ENCODE measurements at regions not wholly inside any gene's neighbourhood (a gene's known extent, or its start where the extent isn't known, plus 50 kb on each side); places are given as distances from the start of the nearest gene placed in this dataset.
A peak's percentile ranks its signal among the peaks of the same experiment; 100 is the strongest.

- H3K27me3 ChIP-seq (ENCODE audit: control insufficient read depth in 1 of 2, insufficient read depth in 2 of 2, low read length in 2 of 2), result no peaks in the 10 kb centered on the region
- H3K4me1 ChIP-seq (ENCODE audit: insufficient read depth, low read length), result peaks cover 22% of the 10 kb centered on the region
- no peaks in the 10 kb centered on the region for H3K9me3 ChIP-seq (ENCODE audit: low read length)
- H3K4me3 ChIP-seq (ENCODE audit: low read depth in 1 of 2, low read length in 2 of 2), result no peak overlapping the region
- no peak overlapping the region for H3K9ac ChIP-seq (ENCODE audit: low read length)
- H3K36me3 ChIP-seq (ENCODE audit: insufficient read depth, low read length), result no peaks in the 10 kb centered on the region
- no peak overlapping the region for H3K27ac ChIP-seq (ENCODE audit: low read depth, low read length)
Observed at GRCh38 chr3:150170852-150171520, 200.3 kb upstream of the PFN2 start.

- H3K9ac ChIP-seq (ENCODE audit: low read length), result no peak overlapping the region
- H3K4me1 ChIP-seq (ENCODE audit: insufficient read depth, low read length), result peaks cover 22% of the 10 kb centered on the region
- no peak overlapping the region for H3K27ac ChIP-seq (ENCODE audit: low read depth, low read length)
Observed at GRCh38 chr3:150169330-150169940, 198.7 kb upstream of the PFN2 start.

GRCh38 chr3:150168698-150169097 lies 198.0 kb upstream of the PFN2 start:
- Histone ChIP-seq H3K27ac (ENCODE audit: low read depth, low read length) (no peak overlapping the region), H3K27me3 (ENCODE audit: control insufficient read depth in 1 of 2, insufficient read depth in 2 of 2, low read length in 2 of 2) (no peaks in the 10 kb centered on the region), H3K9ac (ENCODE audit: low read length) (no peak overlapping the region), H3K9me3 (ENCODE audit: low read length) (no peaks in the 10 kb centered on the region), H3K36me3 (ENCODE audit: insufficient read depth, low read length) (no peaks in the 10 kb centered on the region), H3K4me3 (ENCODE audit: low read depth in 1 of 2, low read length in 2 of 2) (no peak overlapping the region), H3K4me1 (ENCODE audit: insufficient read depth, low read length) (peaks cover 22% of the 10 kb centered on the region)

More at GRCh38 chr3:150169330-150169940, 198.7 kb upstream of the PFN2 start:
- Histone ChIP-seq H3K4me3 (ENCODE audit: low read depth in 1 of 2, low read length in 2 of 2) (no peak overlapping the region), H3K27me3 (ENCODE audit: control insufficient read depth in 1 of 2, insufficient read depth in 2 of 2, low read length in 2 of 2) (no peaks in the 10 kb centered on the region), H3K9me3 (ENCODE audit: low read length) (no peaks in the 10 kb centered on the region), H3K36me3 (ENCODE audit: insufficient read depth, low read length) (no peaks in the 10 kb centered on the region)

GRCh38 chr3:150165396-150166094 lies 194.8 kb upstream of the PFN2 start:
- H3K36me3 ChIP-seq (ENCODE audit: insufficient read depth, low read length), result no peaks in the 10 kb centered on the region
- no peak overlapping the region for H3K27ac ChIP-seq (ENCODE audit: low read depth, low read length)
- H3K27me3 ChIP-seq (ENCODE audit: control insufficient read depth in 1 of 2, insufficient read depth in 2 of 2, low read length in 2 of 2), result no peaks in the 10 kb centered on the region
- H3K9me3 ChIP-seq (ENCODE audit: low read length), result no peaks in the 10 kb centered on the region
- no peak overlapping the region for H3K4me3 ChIP-seq (ENCODE audit: low read depth in 1 of 2, low read length in 2 of 2)
- H3K9ac ChIP-seq (ENCODE audit: low read length), result no peak overlapping the region
- H3K4me1 ChIP-seq (ENCODE audit: insufficient read depth, low read length), result peaks cover 11% of the 10 kb centered on the region

GRCh38 chr3:150161011-150161410 lies 190.3 kb upstream of the PFN2 start:
- H3K4me3 ChIP-seq (ENCODE audit: low read depth in 1 of 2, low read length in 2 of 2), result no peak overlapping the region
- H3K27me3 ChIP-seq (ENCODE audit: control insufficient read depth in 1 of 2, insufficient read depth in 2 of 2, low read length in 2 of 2), result no peaks in the 10 kb centered on the region
- no peaks in the 10 kb centered on the region for H3K9me3 ChIP-seq (ENCODE audit: low read length)
- no peaks in the 10 kb centered on the region for H3K4me1 ChIP-seq (ENCODE audit: insufficient read depth, low read length)
- H3K36me3 ChIP-seq (ENCODE audit: insufficient read depth, low read length), result no peaks in the 10 kb centered on the region
- no peak overlapping the region for H3K9ac ChIP-seq (ENCODE audit: low read length)
- H3K27ac ChIP-seq (ENCODE audit: low read depth, low read length), result no peak overlapping the region

- H3K4me1 ChIP-seq (ENCODE audit: insufficient read depth, low read length), result no peaks in the 10 kb centered on the region
- H3K27ac ChIP-seq (ENCODE audit: low read depth, low read length), result no peak overlapping the region
- H3K4me3 ChIP-seq (ENCODE audit: low read depth in 1 of 2, low read length in 2 of 2), result no peak overlapping the region
- H3K36me3 ChIP-seq (ENCODE audit: insufficient read depth, low read length), result no peaks in the 10 kb centered on the region
- H3K9ac ChIP-seq (ENCODE audit: low read length), result no peak overlapping the region
- H3K9me3 ChIP-seq (ENCODE audit: low read length), result no peaks in the 10 kb centered on the region
- H3K27me3 ChIP-seq (ENCODE audit: control insufficient read depth in 1 of 2, insufficient read depth in 2 of 2, low read length in 2 of 2), result no peaks in the 10 kb centered on the region
Observed at GRCh38 chr3:150158943-150159625, 188.4 kb upstream of the PFN2 start.

GRCh38 chr3:150152567-150152966 lies 181.9 kb upstream of the PFN2 start:
- Histone ChIP-seq H3K9me3 (ENCODE audit: low read length) (no peaks in the 10 kb centered on the region), H3K27me3 (ENCODE audit: control insufficient read depth in 1 of 2, insufficient read depth in 2 of 2, low read length in 2 of 2) (no peaks in the 10 kb centered on the region), H3K9ac (ENCODE audit: low read length) (no peak overlapping the region), H3K4me3 (ENCODE audit: low read depth in 1 of 2, low read length in 2 of 2) (no peak overlapping the region), H3K36me3 (ENCODE audit: insufficient read depth, low read length) (no peaks in the 10 kb centered on the region), H3K4me1 (ENCODE audit: insufficient read depth, low read length) (peaks cover 14% of the 10 kb centered on the region), H3K27ac (ENCODE audit: low read depth, low read length) (no peak overlapping the region)

- H3K9me3 ChIP-seq (ENCODE audit: low read length), result no peaks in the 10 kb centered on the region
- peaks cover 25% of the 10 kb centered on the region for H3K4me1 ChIP-seq (ENCODE audit: insufficient read depth, low read length)
- H3K36me3 ChIP-seq (ENCODE audit: insufficient read depth, low read length), result no peaks in the 10 kb centered on the region
- no peak overlapping the region for H3K27ac ChIP-seq (ENCODE audit: low read depth, low read length)
- no peaks in the 10 kb centered on the region for H3K27me3 ChIP-seq (ENCODE audit: control insufficient read depth in 1 of 2, insufficient read depth in 2 of 2, low read length in 2 of 2)
- no peak overlapping the region for H3K9ac ChIP-seq (ENCODE audit: low read length)
- H3K4me3 ChIP-seq (ENCODE audit: low read depth in 1 of 2, low read length in 2 of 2), result no peak overlapping the region
Observed at GRCh38 chr3:150150633-150151032, 179.9 kb upstream of the PFN2 start.

GRCh38 chr3:150149651-150150051 lies 179.0 kb upstream of the PFN2 start:
- H3K36me3 ChIP-seq (ENCODE audit: insufficient read depth, low read length), result no peaks in the 10 kb centered on the region
- H3K9me3 ChIP-seq (ENCODE audit: low read length), result no peaks in the 10 kb centered on the region
- H3K27ac ChIP-seq (ENCODE audit: low read depth, low read length), result no peak overlapping the region
- H3K9ac ChIP-seq (ENCODE audit: low read length), result no peak overlapping the region
- peaks cover 29% of the 10 kb centered on the region for H3K4me1 ChIP-seq (ENCODE audit: insufficient read depth, low read length)
- H3K27me3 ChIP-seq (ENCODE audit: control insufficient read depth in 1 of 2, insufficient read depth in 2 of 2, low read length in 2 of 2), result no peaks in the 10 kb centered on the region
- no peak overlapping the region for H3K4me3 ChIP-seq (ENCODE audit: low read depth in 1 of 2, low read length in 2 of 2)

GRCh38 chr3:150148227-150148626 lies 177.5 kb upstream of the PFN2 start:
- Histone ChIP-seq H3K4me1 (ENCODE audit: insufficient read depth, low read length) (peaks cover 29% of the 10 kb centered on the region), H3K4me3 (ENCODE audit: low read depth in 1 of 2, low read length in 2 of 2) (no peak overlapping the region), H3K27ac (ENCODE audit: low read depth, low read length) (peak overlapping the region; percentile 53), H3K9me3 (ENCODE audit: low read length) (no peaks in the 10 kb centered on the region), H3K27me3 (ENCODE audit: control insufficient read depth in 1 of 2, insufficient read depth in 2 of 2, low read length in 2 of 2) (no peaks in the 10 kb centered on the region), H3K9ac (ENCODE audit: low read length) (no peak overlapping the region), H3K36me3 (ENCODE audit: insufficient read depth, low read length) (no peaks in the 10 kb centered on the region)

- Histone ChIP-seq H3K4me3 (ENCODE audit: low read depth in 1 of 2, low read length in 2 of 2) (no peak overlapping the region), H3K4me1 (ENCODE audit: insufficient read depth, low read length) (peaks cover 29% of the 10 kb centered on the region), H3K27ac (ENCODE audit: low read depth, low read length) (peak overlapping the region; percentile 53), H3K9ac (ENCODE audit: low read length) (peak overlapping the region; percentile 19), H3K27me3 (ENCODE audit: control insufficient read depth in 1 of 2, insufficient read depth in 2 of 2, low read length in 2 of 2) (no peaks in the 10 kb centered on the region), H3K9me3 (ENCODE audit: low read length) (no peaks in the 10 kb centered on the region), H3K36me3 (ENCODE audit: insufficient read depth, low read length) (no peaks in the 10 kb centered on the region)
Observed at GRCh38 chr3:150147776-150148175, 177.1 kb upstream of the PFN2 start.
